Astrocyte of the cerebellum (primary cell): ENCODE measurements at regions not wholly inside any gene's neighbourhood (a gene's known extent, or its start where the extent isn't known, plus 50 kb on each side); places are given as distances from the start of the nearest gene placed in this dataset.
A peak's percentile ranks its signal among the peaks of the same experiment; 100 is the strongest.

Source experiments
- DNase-seq: peaks from one replicate; pipeline ENCODE4 v3.0.0-alpha.2; 2011; ENCODE audit warnings: low read depth
- H3K4me3 ChIP-seq: 2 replicates; pipeline ENCODE4 v1.5.1; 2011; ENCODE audit warnings: mild to moderate bottlenecking, low read depth, low read length, moderate library complexity
- CTCF ChIP-seq: IDR thresholded peaks from 2 replicates; pipeline ENCODE4 v1.5.1; 2012; ENCODE audit warnings: low read length, low read depth, moderate library complexity, mild to moderate bottlenecking; ENCODE audit errors: missing control alignments
- in situ Hi-C: cut with HindIII; loops from 2 replicates; pipeline ENCODE4 v1.10.0; 2017; ENCODE audit warnings: low sequenced_read_pairs

DNA sequence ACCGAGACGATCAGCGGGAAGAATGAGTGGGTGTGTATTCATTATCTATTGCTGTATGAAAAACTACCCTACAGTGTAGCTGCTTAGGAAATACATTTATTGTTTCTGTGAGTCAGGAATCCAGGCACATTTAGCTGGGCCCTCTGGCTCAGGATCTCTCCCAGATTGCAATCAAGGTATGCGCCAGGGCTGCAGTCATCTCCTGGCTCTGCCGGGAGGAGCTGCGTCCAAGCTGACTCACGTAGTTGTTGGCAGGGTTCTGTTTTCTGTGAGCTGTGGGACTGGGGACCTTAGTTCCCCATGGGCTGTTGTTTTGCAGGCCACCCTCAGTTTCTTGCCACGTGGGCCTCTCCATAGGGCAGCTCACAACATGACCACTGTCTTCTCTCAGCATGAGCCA lies 68.2 kb upstream of the FUCA2 start:
- no peak for TF ChIP-seq CTCF
- DNase-seq = peak; percentile 65
- H3K4me3 ChIP-seq = no peak overlapping the region
- in situ Hi-C loops = no loop called here

DNA sequence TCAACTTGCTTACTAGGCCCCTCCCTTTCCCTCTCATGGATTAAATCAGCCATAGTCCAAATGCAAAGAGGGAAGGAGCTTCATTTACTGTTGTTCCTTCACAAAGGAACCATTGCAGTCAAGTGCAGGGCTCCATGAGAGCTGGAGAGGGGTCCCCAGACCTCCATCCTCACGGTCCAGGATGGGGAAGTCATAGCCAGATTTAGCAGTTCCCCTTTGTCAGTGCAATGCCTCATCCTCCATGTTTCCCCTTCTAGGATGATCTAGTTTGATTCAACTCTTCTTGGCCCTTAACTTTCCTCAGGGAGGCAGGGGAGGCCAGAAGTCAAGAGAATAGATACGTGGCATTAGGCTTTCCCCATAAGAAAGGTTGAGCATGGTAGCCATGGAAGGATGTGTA lies 66.5 kb upstream of the FUCA2 start:
- in situ Hi-C loops = no loop called here
- no peak for TF ChIP-seq CTCF
- H3K4me3 ChIP-seq = no peak overlapping the region

DNA sequence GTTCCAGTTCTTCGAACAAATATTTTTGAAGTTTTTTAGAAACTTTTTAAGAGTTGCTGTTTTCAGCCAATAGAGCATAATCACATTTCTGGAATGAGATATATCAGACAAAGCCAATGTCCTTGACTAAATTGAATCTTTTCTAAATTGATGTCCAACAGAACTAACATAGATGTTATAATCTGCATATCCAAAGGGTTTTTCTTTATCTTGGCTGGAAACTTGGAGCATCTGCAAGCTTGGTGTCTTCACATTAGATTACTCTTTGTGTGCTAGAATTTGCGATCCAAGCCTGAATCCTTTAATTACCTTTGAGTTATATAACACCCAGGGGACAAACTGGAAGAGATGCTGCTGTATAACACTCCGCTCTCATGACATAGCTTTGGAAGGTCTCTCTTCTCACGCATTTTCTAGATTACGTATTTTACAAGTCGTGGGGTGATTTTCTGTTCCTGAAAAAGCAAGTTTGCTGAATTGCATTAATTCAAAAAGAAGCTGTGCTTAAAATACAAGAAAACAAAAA lies 64.4 kb upstream of the FUCA2 start:
- DNase-seq = no peak
- no peak for TF ChIP-seq CTCF
- H3K4me3 ChIP-seq = no peak overlapping the region
- in situ Hi-C loops = no loop called here

More for the DNA sequence above, 66.5 kb upstream of the FUCA2 start:
- DNase-seq = no peak

DNA sequence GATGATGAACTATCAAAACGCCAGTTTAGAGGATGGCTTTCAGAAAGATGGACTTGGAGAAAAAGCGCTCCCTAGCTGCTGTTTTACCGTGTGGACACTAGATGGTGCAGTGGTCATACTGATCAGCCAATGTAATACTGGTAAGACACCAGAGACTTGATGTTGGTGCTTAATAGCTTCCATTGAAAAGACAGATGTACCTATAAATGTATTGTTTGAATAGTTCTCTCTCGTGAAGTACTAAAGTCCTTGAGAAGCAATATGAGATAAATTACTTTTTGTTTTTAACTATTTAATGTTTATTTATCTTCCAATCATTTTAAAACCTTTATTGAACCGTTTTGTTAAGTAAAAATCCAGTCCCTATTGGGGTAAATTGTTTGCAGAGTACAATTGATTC lies 63.9 kb upstream of the FUCA2 start:
- peak; percentile 83 for DNase-seq
- TF ChIP-seq CTCF = peak; percentile 84
- H3K4me3 ChIP-seq = no peak overlapping the region
- in situ Hi-C loops = no loop called here

GRCh38 chr6:143570147-143570853 lies 58.8 kb upstream of the FUCA2 start:
- no peak for TF ChIP-seq CTCF
- H3K4me3 ChIP-seq = no peak overlapping the region
- DNase-seq = no peak
- in situ Hi-C loops = no loop called here

GRCh38 chr6:143569040-143569439 lies 57.5 kb upstream of the FUCA2 start:
- no peak for DNase-seq
- TF ChIP-seq CTCF = no peak

More at GRCh38 chr6:143569040-143569439, 57.5 kb upstream of the FUCA2 start:
- H3K4me3 ChIP-seq = no peak overlapping the region
- in situ Hi-C loops = no loop called here
